NCI-H82 treated with DMSO at 0.1 percent for 48 hours (cell line): ENCODE measurements at regions not wholly inside any gene's neighbourhood (a gene's known extent, or its start where the extent isn't known, plus 50 kb on each side); places are given as distances from the start of the nearest gene placed in this dataset.

ENCODE experiments used
- DNase-seq: peaks from one replicate; lab custom pipeline; 2025; ENCODE audit not compliant: unreplicated experiment; lab: John Stamatoyannopoulos, UW

DNA sequence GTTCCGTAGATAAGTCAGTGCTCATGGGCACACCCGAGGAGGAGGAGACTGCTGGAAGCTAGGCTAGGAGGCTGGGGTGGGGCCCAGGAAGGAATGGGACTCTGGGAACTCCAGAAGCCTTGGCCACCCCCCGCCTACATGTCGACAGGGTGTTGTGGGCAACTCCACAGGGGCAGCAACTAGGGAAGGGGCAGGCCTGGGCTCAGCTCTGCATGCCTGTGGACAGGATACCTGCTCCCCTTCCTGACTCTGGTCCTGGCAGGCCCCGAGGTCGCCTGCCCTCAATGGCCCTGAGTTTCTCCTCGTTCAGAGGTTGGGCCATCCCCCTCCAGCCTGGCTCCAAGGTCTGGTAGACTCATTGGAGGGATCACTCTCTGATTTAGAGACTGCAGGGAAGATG, 138.9 kb upstream of the LINGO1 start:
- no peak for DNase-seq

DNA sequence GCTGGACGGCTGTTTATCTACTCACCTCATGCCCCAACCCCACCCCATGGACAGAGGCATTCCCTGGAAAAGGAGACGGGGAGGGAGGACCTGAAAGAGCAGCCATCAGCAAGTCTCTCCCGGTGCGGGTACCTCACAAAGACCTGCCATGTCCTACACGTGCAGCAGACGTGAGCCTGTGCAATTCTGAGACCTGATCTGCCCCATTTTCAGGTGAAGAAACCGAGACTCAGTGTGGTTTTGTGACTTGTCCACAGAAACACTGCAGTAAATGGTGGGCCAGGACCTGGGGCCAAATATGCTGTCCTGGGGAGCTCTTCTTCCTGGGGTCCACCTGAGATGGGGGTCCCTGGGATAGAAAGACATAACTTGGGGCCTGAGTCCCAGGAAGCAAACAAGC, 137.0 kb upstream of the LINGO1 start:
- DNase-seq = no peak

DNA sequence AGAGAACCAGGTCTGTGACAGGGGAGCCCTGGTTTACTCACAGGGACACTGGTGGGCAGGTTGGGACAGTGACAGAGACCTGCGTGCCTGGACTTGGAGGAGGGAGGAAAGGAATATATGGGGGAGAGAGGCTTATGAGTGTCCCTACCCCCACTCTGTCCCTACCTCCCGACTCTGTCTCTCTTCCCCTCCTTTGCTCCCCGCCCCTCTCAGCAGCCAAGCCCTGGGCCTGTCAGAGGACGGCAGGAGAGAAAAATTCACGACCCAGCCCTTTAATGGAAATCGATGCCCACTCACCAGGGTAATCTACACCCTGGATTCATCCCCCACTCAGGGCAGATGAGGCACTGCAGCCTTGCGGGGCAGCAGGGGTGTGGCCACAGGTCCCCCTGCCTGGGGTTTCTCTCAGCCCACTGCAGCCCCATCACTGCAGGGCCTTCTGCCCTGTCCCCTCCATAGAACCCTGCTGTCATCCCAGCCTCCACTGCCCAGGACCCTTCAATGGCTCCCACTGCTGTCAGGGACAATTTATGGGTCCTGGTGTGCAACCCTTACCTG, 135.9 kb upstream of the LINGO1 start:
- no peak for DNase-seq

DNA sequence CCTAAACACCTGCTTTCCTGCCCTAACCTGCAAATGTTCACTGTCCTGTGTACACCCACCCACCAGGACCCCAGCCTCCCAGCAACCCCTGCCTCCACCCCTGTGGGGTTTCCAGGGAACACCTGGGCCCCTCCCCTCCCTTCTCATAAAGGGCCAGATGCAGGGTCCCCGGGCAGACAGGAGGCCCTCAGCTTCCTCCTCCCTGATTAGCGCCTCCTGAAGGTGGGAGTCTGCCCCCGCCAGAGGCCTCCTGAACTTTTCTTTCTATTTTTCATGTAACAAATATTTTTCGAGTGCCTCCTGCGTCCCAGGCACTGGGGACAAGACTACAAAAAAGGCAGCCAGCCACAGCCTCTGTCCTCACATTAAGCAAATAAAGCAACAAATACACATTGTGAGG, 135.4 kb upstream of the LINGO1 start:
- no peak for DNase-seq

DNA sequence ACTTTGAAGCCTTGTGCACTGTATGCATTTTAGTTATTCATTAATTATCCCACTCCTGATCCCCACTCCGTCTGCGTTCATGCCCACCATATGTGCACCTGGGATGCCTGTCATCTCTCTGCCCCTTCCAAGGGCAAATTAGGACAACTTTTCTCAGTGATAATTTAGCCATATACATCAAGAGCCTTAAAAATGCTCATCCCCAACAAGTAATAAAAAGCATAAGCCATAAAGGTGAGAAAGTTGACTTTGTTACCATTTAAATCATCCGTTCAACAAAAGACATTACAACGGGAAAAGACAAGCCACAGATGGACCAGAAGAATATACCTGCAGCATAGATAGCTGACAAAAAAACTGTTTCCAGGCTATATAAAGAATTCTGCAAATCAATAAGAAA, 131.4 kb upstream of the LINGO1 start:
- DNase-seq = no peak

DNA sequence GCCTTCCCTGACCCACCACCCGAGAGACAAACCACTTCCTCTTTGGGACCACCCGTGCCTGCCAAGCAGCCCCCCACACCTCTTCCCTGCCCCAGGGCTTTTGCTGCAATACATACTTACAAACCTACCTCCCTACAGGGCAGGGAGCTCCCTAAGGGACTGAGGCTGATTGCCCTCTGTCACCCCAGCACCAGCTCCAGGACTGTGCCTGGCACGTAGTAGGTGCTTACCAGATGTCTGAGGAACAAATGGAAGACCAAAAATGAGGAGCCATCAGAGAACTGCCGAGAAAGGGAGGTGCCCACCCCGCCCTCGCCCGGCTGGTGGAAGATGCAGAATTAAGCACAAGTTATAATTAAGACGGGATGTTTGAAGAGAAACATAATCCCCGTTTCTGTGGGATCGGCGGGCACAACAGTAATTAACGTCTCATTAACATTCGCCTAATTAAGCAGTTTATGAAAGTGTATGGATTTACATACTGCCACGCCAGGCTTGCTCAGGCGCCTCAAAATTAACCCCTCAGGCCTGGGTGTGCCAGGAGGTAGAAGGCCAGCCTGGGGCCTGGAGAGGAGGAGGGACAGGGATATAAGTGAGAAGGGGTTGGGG, 130.1 kb upstream of the LINGO1 start:
- no peak for DNase-seq

DNA sequence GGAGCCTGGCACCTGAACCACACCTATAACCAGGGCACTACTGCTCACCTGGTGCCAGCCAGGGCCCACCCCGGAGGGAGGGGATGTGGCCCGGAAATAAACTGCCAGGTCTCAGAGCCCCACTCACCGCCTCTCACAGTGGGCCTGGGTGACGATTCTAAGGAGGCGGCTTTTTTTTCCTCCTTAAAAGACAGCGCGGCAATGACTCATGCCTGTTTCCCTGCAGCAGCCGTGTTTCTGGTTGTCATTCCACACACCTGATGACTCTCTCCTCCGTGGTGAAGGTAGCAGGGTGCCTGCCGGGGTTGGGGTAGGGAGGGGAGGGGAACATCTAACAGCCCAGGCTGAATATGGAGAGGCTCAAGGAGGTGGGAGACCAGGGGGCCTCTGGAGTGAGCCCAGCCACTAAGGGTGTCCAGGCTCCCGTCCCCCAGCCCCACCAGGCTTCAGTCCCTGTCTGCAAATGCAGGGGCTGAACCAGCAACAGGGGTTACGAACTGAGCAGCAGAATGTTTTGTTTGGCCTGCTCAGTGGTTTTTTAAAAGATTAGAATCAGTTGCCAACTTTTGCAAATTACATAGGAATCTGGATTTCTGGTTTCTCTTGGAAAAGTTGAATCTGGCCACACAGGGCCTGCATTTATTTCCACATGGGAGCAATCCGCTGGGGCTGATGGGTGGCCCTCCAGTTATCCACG, 127.3 kb upstream of the LINGO1 start:
- DNase-seq = no peak

DNA sequence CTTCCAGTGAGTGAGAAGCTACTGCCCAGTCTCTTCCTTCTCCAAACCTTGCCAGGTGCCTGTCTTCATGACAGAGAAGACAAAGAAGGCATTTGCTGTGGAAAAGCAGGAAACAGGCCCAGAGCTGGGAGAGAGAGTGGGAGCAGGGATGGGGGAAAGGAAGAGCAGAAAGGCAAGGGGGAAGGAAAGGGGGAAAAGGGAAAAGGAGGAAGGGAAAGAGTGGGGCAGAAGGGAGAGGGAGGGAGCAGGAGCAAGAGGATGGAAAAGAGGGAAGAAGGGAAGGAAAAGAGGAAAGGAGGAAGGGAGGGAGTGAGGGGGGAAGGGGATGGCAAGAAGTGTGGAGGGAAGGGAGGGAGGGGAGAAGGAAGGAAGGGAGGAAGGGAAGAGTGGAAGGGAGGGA, 121.2 kb upstream of the LINGO1 start:
- no peak for DNase-seq

DNA sequence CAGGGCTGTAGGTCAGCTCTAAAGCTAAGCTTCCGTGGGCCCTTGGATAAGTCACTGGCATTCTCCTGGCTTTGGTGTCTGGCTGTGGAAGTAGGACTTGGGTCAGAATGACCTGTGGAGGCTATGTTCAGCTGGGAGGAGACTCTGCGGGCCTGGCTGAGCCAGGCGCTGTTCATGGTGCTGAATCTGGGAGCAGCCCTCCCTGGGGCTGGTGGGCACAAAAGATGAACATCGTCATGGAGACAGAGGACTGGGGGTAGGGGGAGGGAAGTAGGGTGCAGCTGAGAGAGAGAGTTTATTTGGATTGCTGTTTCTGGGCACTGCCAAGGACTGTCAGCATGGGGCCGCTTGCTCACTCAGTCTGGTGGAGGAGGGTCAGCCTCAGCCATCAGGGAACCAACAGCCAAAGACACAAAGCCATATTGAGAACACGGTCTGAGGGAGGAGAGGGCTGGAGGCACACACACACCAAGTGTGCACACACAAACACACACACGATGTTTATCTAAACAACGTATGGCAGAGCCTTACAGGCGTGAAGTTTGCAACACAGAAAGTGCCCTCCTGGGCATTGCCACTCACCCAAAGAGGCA, 120.7 kb upstream of the LINGO1 start:
- no peak for DNase-seq

DNA sequence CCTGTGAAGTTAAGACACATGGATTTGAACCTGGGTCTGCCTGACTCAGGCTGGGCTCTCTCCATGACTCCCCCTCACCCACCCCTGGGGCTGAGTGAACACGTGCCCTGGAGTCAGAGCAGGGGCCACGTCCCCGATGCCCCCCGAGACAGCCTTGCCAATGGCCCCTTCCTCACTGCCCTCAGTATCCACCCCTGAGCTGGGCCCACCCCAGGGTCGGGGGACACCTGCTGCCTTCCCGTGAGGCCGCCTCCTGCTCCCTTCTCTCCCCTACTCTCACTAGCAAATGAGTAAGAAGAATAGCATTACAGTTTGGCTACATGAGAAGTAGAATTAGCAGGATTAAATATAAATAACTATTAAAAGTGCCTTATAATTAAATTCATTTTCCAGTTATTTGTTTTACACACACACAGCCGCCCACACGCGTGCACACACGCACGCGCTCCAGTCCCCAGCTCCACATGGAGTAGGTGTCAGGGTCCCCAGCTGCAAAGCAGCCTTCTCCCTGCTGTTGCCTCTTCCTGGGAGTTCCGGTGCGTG, 117.4 kb upstream of the LINGO1 start:
- no peak for DNase-seq

DNA sequence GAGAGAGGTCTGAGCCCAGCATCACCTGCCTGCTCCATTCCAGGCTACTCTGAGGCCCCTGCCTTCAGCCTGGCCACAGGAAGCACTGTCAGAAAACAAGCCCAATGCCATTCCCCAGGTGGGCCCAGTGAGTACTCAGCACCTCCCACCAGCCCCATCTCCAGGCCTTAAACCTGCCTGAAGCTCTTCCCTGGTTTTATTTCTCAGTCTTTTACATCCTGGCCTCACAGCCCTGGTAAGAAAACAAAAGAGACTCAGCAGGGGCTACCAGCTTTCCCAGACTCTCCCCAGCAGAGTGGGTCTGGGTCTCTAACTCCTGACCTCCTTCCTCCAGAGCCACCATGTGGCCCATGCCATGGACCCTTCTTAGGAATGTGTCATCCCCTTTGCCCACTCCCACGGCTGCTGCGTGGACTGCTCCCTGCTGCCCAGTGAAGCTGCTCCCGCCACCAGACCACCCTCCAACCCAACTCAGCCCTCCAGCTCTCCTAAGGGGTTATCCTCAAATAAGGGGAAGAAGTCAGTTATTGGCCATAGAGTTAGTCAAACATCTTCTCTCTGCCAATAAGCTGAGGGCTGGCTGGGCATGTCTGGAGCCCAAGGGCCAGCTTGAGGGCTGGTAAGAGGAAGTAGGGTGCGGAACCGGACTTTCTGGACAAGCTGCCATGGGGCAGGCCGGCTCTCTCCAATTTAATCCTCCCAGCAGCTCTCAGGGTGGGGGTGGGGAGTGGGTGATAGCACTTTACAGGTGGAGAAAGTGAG, 116.7 kb upstream of the LINGO1 start:
- DNase-seq = no peak

DNA sequence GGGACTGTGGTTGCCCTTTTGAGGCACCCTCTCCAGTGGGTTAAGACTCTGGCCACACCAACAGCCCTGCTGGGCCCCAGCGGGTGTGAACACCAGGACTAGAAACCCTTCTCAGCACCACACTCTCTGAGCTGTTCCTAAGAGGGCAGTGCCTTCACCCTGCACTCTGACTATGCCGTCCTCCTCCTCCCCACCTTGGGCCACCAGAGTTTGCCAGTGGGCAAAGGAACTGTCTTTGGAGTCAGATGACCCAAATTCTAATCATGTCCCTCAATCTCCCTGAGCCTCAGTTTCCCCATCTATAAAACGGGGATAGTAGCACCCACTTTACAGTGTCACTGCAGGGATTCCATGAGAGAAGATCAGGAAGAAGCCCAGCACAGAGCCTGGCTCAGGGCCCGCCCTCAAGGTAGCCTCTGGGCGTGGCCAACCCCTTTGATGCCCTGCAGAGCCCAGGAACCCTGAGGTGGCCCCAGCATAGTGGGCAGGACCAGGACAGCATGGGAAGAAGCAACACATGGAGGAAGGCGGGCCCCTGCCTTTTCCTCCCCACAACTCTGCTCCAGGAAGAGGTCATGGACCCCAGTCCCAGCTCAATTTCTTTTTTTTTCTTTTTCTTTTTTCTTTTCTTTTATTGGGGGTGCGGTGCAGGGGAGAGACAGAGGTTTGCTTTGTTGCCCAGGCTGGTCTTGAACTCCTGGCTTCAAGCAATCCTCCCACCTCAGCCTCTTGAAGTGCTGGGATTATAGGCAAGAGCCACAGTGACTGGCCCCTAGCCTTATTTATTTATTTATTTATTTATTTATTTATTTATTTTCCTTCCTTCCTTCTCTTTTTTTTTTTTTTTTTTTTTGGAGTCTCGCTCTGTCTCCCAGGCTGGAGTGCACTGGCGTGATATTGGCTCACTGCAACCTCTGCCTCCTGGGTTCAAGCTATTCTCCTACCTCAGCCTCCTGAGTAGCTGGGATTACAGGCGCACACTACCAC, 115.7 kb upstream of the LINGO1 start:
- DNase-seq = no peak

DNA sequence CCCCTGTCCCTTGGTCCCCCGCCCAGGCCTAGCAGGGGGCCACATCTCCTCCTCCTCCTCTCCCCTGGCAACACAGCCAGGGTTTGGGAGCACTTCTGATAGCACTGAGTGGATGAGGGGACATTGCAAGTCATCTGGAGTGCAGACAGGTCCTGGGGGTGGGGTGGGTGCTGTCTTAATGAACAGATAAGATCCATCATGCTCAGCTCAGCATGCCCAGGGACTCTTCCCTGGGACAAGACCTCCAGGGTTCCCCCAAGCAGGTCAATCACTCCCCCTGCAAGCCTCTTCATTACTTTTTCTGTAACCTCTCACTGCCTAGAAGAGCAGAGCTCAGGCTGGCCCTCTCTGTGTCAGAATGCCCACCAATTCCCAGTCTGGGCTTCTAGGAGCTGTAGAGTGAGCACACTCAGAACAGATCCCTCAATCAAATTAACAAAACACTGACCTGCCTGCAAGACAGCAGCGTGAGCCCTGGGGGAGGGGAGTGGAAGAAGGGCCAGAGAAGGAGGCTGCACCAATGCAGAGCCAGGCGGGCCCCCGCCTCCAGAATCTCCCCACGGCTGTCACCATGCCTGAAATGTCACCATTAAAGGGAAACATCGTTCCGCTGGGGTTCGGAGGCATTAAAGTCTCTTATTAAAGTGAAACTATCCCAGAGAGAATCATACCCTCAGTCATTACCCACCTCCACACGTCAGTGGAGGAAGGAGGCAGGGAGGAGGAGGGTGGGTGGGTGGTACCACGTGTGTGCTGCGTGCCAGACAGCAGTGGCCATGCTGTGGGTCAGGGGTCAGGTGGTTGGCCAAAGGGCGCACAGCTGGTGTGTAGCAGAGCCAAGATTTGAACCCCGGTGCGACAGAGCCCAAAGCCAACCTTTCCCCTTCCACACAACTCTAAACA, 114.7 kb upstream of the LINGO1 start:
- peak; percentile 1 for DNase-seq

DNA sequence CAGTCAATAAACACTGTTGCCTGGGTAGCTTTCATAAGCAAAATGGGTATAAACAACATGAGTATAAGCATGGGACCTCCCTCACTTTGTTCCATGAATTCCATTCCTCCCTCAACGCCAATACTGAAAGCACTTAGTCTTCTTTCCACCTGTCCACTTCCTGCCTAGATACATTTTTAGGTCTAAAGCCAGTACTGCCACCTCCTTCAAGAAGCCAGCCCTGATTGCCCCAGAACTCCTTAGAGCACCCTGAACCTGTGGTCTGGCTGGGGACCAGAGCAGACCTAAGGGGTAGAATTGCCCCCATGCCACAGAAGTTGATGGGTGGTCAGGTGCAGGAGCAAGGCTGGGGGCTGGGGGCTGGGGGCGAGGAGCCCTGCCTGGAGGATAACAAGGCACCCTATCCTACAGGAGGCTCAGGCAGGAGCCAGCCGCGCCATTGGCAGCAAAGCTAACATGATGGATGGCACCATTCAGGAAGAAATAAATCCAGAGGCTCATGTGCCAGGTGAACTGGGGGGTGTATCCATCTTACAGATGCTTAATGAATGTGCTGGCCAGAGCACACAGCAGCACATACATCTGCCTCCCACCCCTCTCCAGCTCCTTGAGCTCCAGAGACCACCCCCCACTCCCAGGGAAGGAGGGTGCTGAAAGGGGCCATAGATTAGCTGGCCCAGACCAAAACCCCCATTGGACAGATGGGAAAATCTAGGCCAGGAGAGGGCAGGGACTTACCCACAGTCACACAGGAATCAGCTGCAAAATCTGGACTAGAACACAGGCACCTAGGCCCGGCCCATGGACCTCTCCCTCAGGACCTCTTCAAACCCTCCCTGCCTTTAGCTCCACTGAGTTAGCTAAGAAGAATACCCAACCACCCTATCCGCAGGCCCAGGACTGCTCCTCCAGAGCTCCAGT, 113.8 kb upstream of the LINGO1 start:
- DNase-seq = no peak

DNA sequence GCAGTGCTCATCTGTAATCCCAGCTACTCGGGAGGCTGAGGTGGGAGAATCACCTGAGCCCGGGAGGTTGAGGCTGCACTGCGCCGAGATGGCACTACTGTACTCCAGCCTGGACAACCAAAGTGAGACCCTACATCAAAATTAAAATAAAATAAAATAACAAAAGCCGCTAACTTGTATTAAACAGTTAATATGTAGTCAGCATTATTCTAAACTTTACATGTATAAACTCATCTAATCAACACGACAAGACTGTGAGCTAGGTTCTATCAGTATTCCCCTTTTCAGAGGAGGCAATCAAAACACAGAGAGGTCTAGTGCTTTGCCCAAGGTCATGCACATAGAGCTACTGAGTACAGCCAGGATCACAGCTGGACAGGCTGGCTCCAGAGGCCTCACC, 111.7 kb upstream of the LINGO1 start:
- DNase-seq = no peak

DNA sequence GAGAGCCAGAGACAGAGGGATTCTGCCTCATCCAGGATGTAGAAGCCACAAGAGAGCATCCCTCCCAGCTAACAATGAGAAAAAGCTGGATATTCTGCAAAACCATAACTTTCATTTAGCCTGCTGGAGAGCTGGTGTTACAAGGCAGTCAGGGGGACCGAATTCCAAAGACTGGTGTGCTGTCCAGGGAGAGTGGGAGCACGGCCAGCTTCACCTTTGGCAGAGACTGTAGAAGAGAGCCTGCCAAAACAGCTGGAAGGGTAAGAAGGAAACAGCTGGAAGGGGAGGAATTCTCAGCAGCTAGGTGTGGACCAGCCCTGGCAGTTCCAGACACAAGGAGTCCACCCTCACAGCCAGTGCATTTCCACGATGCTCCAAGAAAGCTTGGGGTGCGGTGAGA, 109.9 kb upstream of the LINGO1 start:
- no peak for DNase-seq

DNA sequence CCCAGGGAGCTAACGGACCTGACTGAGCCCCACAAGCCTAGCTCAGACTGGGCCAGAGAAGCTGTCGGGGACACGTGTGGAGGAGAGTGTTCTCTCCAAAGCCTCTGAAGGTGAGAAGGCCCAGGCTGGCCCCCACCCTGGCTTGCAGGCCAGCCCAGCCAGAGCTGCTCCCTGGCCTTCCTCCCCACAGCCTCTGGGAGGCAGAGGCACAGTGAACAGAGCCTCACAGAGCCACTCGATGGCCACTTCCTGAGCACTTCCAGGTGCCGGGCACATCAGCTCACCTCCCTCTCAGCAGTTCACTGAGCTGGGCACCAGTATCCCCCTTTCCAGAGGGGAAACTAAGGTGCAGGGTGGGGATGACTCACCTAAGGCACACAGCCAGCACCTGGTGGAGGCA, 109.4 kb upstream of the LINGO1 start:
- no peak for DNase-seq

DNA sequence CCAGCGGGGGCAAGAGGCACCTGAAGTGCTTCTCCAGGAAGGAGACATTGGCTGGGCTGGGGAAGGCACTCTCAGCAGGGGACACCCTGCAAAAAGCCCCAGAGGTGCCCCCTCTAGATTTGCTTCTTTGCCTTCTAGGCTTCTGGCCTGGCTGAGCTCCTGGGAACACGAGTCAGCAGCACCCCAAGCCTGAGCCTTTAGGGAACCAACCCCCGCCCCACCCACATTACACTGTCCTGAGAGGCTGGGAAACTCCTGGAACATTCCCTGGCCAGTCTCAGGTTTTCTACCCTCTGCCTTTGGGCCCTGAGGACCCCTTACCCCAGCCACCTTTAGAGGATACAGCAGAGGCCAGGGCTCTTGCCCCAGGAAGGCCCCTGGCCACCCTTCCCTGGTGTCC, 108.4 kb upstream of the LINGO1 start:
- DNase-seq = no peak
